K562 (cell line): ENCODE measurements at regions not wholly inside any gene's neighbourhood (a gene's known extent, or its start where the extent isn't known, plus 50 kb on each side); places are given as distances from the start of the nearest gene placed in this dataset.

ENCODE experiments used
- ATAC-seq: fragments of 200-7000 bp; cut with Tn5 transposase; 3 replicates; pipeline ENCODE4 v1.9.1; 2020; ENCODE audit warnings: moderate library complexity
- BruUV-seq: library from RNA; stranded (reverse); fragments of 400-500 nt; replicated peaks from 2 replicates; lab custom pipeline; 2021; lab: Mats Ljungman, UMichigan
- CTCF ChIA-PET: fragments of 300-600 bp; formaldehyde crosslinking; extraction: SDS; loops from one replicate; lab custom pipeline; 2021; ENCODE audit warnings: low intra/inter-chr PET ratio; lab: Yijun Ruan, JAX
- POLR2A ChIA-PET: fragments of 300-600, 350-650 bp; sonication (Branson Sonifier 250); formaldehyde crosslinking; extraction: SDS; loops from one replicate; lab custom pipeline; 2021; ENCODE audit warnings: antibody characterized with exemption, inconsistent platforms; lab: Yijun Ruan, JAX
- DNase-seq, 4 experiments: peaks; one replicate each; pipeline versions ENCODE4 v3.0.0 to v3.0.0-alpha.2; 2011 to 2018; ENCODE audit warnings: low spot score in 3 of 4, mixed read lengths in 3 of 4; ENCODE audit errors: extremely low read depth in 1 of 4
- FAIRE-seq: peaks from 2 replicates; lab custom pipeline; 2011; peaks lifted over from hg19 to GRCh38; lab: Jason Lieb, UNC
- H2AFZ ChIP-seq: 2 replicates; pipeline ENCODE4 v1.6.0; 2011; ENCODE audit warnings: low read depth, low read length, control low read depth, inconsistent platforms
- H3K27ac ChIP-seq: fragments of 200-600 bp; 3 replicates; pipeline ENCODE4 v1.8.0; 2011; ENCODE audit warnings: low read depth, mild to moderate bottlenecking, control low read depth, inconsistent platforms, low read length, moderate library complexity, mixed read lengths; ENCODE audit errors: extremely low read depth
- H3K27me3 ChIP-seq, 2 experiments: fragments of 300-600 bp in 1 of 2; 2 replicates in 1 of 2; 3 replicates in 1 of 2; pipeline versions ENCODE4 v1.6.0 to v1.8.0; 2011; ENCODE audit warnings: inconsistent platforms in 2 of 2, low read length in 2 of 2, mild to moderate bottlenecking in 1 of 2, mixed read lengths in 1 of 2, moderate library complexity in 1 of 2; ENCODE audit not compliant: control insufficient read depth in 2 of 2, insufficient read depth in 2 of 2
- H3K36me3 ChIP-seq: fragments of 300-600 bp; 3 replicates; pipeline ENCODE4 v1.8.0; 2011; ENCODE audit warnings: mild to moderate bottlenecking, low read length, inconsistent platforms; ENCODE audit not compliant: control insufficient read depth, insufficient read depth
- H3K4me1 ChIP-seq, 2 experiments: fragments of 200-600 bp in 1 of 2; replicated peaks in 1 of 2; 2 replicates in 1 of 2; 3 replicates in 1 of 2; pipeline versions ENCODE4 v1.5.1 to v1.8.0; 2011; ENCODE audit warnings: inconsistent platforms in 2 of 2, low read length in 2 of 2, mild to moderate bottlenecking in 1 of 2, mixed read lengths in 1 of 2, moderate library complexity in 1 of 2; ENCODE audit not compliant: control insufficient read depth in 2 of 2, insufficient read depth in 2 of 2
- H3K4me2 ChIP-seq: 2 replicates; pipeline ENCODE4 v1.6.1; 2011; ENCODE audit warnings: low read length, control low read depth, inconsistent platforms, mixed read lengths; ENCODE audit not compliant: insufficient read depth
- H3K4me3 ChIP-seq: fragments of 200-600 bp; sonication (generic), shearing (Covaris generic); 2 replicates; pipeline ENCODE4 v1.5.1; 2016; ENCODE audit warnings: control low read depth, inconsistent platforms
- H3K79me2 ChIP-seq: fragments of 200-600 bp; 3 replicates; pipeline ENCODE4 v1.8.0; 2011; ENCODE audit warnings: low read length, inconsistent platforms; ENCODE audit not compliant: control insufficient read depth, insufficient read depth
- H3K9ac ChIP-seq, 2 experiments: 2 replicates each; pipeline versions ENCODE4 v1.6.0 to v1.6.1; 2011; ENCODE audit warnings: low read depth in 2 of 2, low read length in 2 of 2, control low read depth in 1 of 2, inconsistent platforms in 1 of 2, mild to moderate bottlenecking in 1 of 2, mixed read lengths in 1 of 2; ENCODE audit not compliant: insufficient read depth in 1 of 2
- H3K9me1 ChIP-seq: one replicate; pipeline ENCODE4 v1.6.0; 2011; ENCODE audit warnings: inconsistent platforms, mild to moderate bottlenecking, low read length, moderate library complexity; ENCODE audit not compliant: control insufficient read depth, insufficient read depth
- H3K9me3 ChIP-seq: replicated peaks from 2 replicates; pipeline ENCODE4 v1.5.1; 2011; ENCODE audit warnings: low read depth, low read length, inconsistent platforms; ENCODE audit not compliant: control insufficient read depth, insufficient read depth
- H4K20me1 ChIP-seq: replicated peaks from 2 replicates; pipeline ENCODE4 v1.6.1; 2011; ENCODE audit warnings: low read length, inconsistent platforms, mixed read lengths; ENCODE audit not compliant: control insufficient read depth, insufficient read depth
- E2F1 ChIP-seq: sonication (generic); formaldehyde crosslinking; IDR thresholded peaks from 2 replicates; pipeline ENCODE4 v1.8.1; 2023; ENCODE audit warnings: mild to moderate bottlenecking, missing genetic modification reagents, moderate library complexity
- IRF9 ChIP-seq: fragments of 450-650 bp; IDR thresholded peaks from 2 replicates; pipeline ENCODE4 v1.6.1; 2016; ENCODE audit warnings: missing biosample characterization, missing genetic modification characterization
- MGA ChIP-seq: fragments of 450-650 bp; IDR thresholded peaks from 2 replicates; pipeline ENCODE4 v1.6.1; 2016; ENCODE audit warnings: mild to moderate bottlenecking, moderate library complexity
- RNF219 ChIP-seq: fragments of 250-450 bp; sonication (Bioruptor Pico); IDR thresholded peaks from 2 replicates; pipeline ENCODE4 v1.5.0; 2022; ENCODE audit warnings: mild to moderate bottlenecking
- RUNX1 ChIP-seq: sonication (generic); IDR thresholded peaks from 2 replicates; pipeline ENCODE4 v1.6.1; 2016; ENCODE audit warnings: antibody characterized with exemption, low read depth
- WGBS: fragments of 100-300 bp; shearing (Covaris generic); methylation state at CpG from one replicate; pipeline ENCODE4 v1.1.6; 2016; ENCODE audit warnings: low coverage, mixed read lengths; ENCODE audit not compliant: insufficient coverage; ENCODE audit errors: missing lambda C conversion rate; 5-methylcytosine and 5-hydroxymethylcytosine counted together
- in situ Hi-C: fragments of 300-500 bp; cut with MboI; formaldehyde crosslinking; loops from 4 replicates; pipeline ENCODE4 v1.15.0; 2018; ENCODE audit warnings: inconsistent platforms, mixed read lengths
- intact Hi-C: fragments of 100-400 bp; cut with micrococcal nuclease; formaldehyde crosslinking; loops from 2 replicates; pipeline ENCODE4 v1.14.2; 2022

GRCh38 chr7:8985255-8985654 lies 551.8 kb downstream of the NXPH1 start:
- FAIRE-seq = no peak
- ATAC-seq = no peak
- no peak overlapping the region for H3K4me2 ChIP-seq
- TF ChIP-seq E2F1 (CRISPR knock-in tag) = no peak
- TF ChIP-seq IRF9 (tag) = no peak
- TF ChIP-seq MGA = no peak
- no peak for TF ChIP-seq RUNX1
- no peak for TF ChIP-seq RNF219 (CRISPR knock-in tag)

More at GRCh38 chr7:8985255-8985654, 551.8 kb downstream of the NXPH1 start:
- no peaks in the 10 kb centered on the region for H3K4me1 ChIP-seq
- no peak overlapping the region for H3K4me3 ChIP-seq
- POLR2A ChIA-PET = no interaction called here
- no peaks in the 10 kb centered on the region for H3K9me3 ChIP-seq
- CTCF ChIA-PET = no interaction called here
- no peak overlapping the region for H2AFZ ChIP-seq
- DNase-seq = no peak
- no peak overlapping the region for H3K27ac ChIP-seq
- no TSS peak for BruUV-seq
- H3K36me3 ChIP-seq = no peaks in the 10 kb centered on the region
- intact Hi-C loops (no loop called here), in situ Hi-C loops (no loop called here)
- no peak overlapping the region for H3K9ac ChIP-seq
- H3K79me2 ChIP-seq = no peaks in the 10 kb centered on the region
- no peaks in the 10 kb centered on the region for H3K27me3 ChIP-seq
- WGBS = 2% methylated on average over 3 of the region's 3 CpGs
- H3K9me1 ChIP-seq = no peaks in the 10 kb centered on the region
- H4K20me1 ChIP-seq = no peaks in the 10 kb centered on the region
